Omental fat pad (tissue), 3 donors: ENCODE measurements at regions not wholly inside any gene's neighbourhood (a gene's known extent, or its start where the extent isn't known, plus 50 kb on each side); places are given as distances from the start of the nearest gene placed in this dataset.
A peak's percentile ranks its signal among the peaks of the same experiment; 100 is the strongest.

ENCODE experiments used
- ATAC-seq: fragments of 150-250 bp; one replicate; pipeline ENCODE4 v1.9.1; 2016; ENCODE audit warnings: mild to moderate bottlenecking, moderate library complexity; ENCODE audit not compliant: low FRiP score
- DNase-seq: peaks from one replicate; pipeline ENCODE4 v3.0.0-alpha.2; 2019; ENCODE audit warnings: low spot score
- CTCF ChIP-seq, 3 donors: fragments of 450-650 bp; IDR thresholded peaks; one replicate each; pipeline ENCODE4 v1.5.1; 2016 to 2017; ENCODE audit warnings: antibody characterized with exemption in 3 of 3, mild to moderate bottlenecking in 3 of 3, moderate library complexity in 2 of 3

GRCh38 chr13:21825801-21826200 is 154.9 kb downstream of the FGF9 start:
- ATAC-seq (peak; percentile 54), DNase-seq (no peak)
- no peak for TF ChIP-seq CTCF (IDR thresholded peaks at IDR 0.05)

GRCh38 chr13:21826214-21827015 is 155.5 kb downstream of the FGF9 start:
- DNase-seq: no peak
- ATAC-seq: peak; percentile 50
- no peak for TF ChIP-seq CTCF (IDR thresholded peaks at IDR 0.05)

GRCh38 chr13:21831654-21832324 is 160.9 kb downstream of the FGF9 start:
- no peak for DNase-seq
- ATAC-seq: no peak
- TF ChIP-seq CTCF (IDR thresholded peaks at IDR 0.05): no peak

- TF ChIP-seq CTCF (IDR thresholded peaks at IDR 0.05): no peak
- DNase-seq (no peak), ATAC-seq (no peak)
These were observed 163.0 kb downstream of the FGF9 start for GRCh38 chr13:21833921-21834320.

- ATAC-seq: no peak
- no peak for DNase-seq
These were observed 163.6 kb downstream of the FGF9 start for GRCh38 chr13:21834521-21834920.

GRCh38 chr13:21837288-21837687 is 166.4 kb downstream of the FGF9 start:
- TF ChIP-seq CTCF (IDR thresholded peaks at IDR 0.05): no peak
- ATAC-seq (no peak), DNase-seq (no peak)

More at GRCh38 chr13:21834521-21834920, 163.6 kb downstream of the FGF9 start:
- no peak for TF ChIP-seq CTCF (IDR thresholded peaks at IDR 0.05)
